SK-N-SH treated with all-trans-retinoic acid at 6 μM for 48 hours (cell line): ENCODE measurements at regions not wholly inside any gene's neighbourhood (a gene's known extent, or its start where the extent isn't known, plus 50 kb on each side); places are given as distances from the start of the nearest gene placed in this dataset.

ENCODE experiments used
- CSRNP3 ChIP-seq: fragments of 250-450 bp; sonication (Bioruptor Pico); IDR thresholded peaks from 2 replicates; pipeline ENCODE4 v1.5.1; 2021; ENCODE audit warnings: mild to moderate bottlenecking, moderate library complexity
- ESRRG ChIP-seq: fragments of 250-450 bp; sonication (Bioruptor Pico); IDR thresholded peaks from 2 replicates; pipeline ENCODE4 v1.6.1; 2021; ENCODE audit warnings: mild to moderate bottlenecking
- GLIS3 ChIP-seq: fragments of 250-450 bp; sonication (Bioruptor Pico); IDR thresholded peaks from 2 replicates; pipeline ENCODE4 v1.5.0; 2020; ENCODE audit warnings: mild to moderate bottlenecking, moderate library complexity
- PATZ1 ChIP-seq: fragments of 250-450 bp; sonication (Bioruptor Pico); IDR thresholded peaks from 2 replicates; pipeline ENCODE4 v1.8.0; 2020; ENCODE audit warnings: mild to moderate bottlenecking, moderate library complexity, borderline replicate concordance
- POU6F1 ChIP-seq: fragments of 250-450 bp; sonication (Bioruptor Pico); IDR thresholded peaks from 2 replicates; pipeline ENCODE4 v1.8.0; 2021; ENCODE audit warnings: low read depth, mild to moderate bottlenecking, moderate library complexity, borderline replicate concordance
- PPARA ChIP-seq: fragments of 250-450 bp; sonication (Bioruptor Pico); IDR thresholded peaks from 2 replicates; pipeline ENCODE4 v1.5.0; 2020; ENCODE audit warnings: mild to moderate bottlenecking, borderline replicate concordance
- RARB ChIP-seq: fragments of 250-450 bp; sonication (Bioruptor Pico); IDR thresholded peaks from 2 replicates; pipeline ENCODE4 v1.8.0; 2021; ENCODE audit warnings: mild to moderate bottlenecking, moderate library complexity
- TCF4 ChIP-seq: fragments of 250-450 bp; sonication (Bioruptor Pico); IDR thresholded peaks from 2 replicates; pipeline ENCODE4 v1.8.0; 2021; ENCODE audit warnings: mild to moderate bottlenecking, moderate library complexity, borderline replicate concordance
- ZC3H10 ChIP-seq: fragments of 250-450 bp; sonication (Bioruptor Pico); IDR thresholded peaks from 2 replicates; pipeline ENCODE4 v1.5.1; 2021; ENCODE audit warnings: mild to moderate bottlenecking, moderate library complexity
- ZFP3 ChIP-seq: fragments of 250-450 bp; sonication (Bioruptor Pico); IDR thresholded peaks from 2 replicates; pipeline ENCODE4 v1.5.0; 2020; ENCODE audit warnings: mild to moderate bottlenecking, moderate library complexity
- ZFP30 ChIP-seq: fragments of 450-650 bp; formaldehyde crosslinking; IDR thresholded peaks from 2 replicates; pipeline ENCODE4 v1.5.0; 2022; ENCODE audit warnings: mild to moderate bottlenecking, moderate library complexity
- ZNF565 ChIP-seq: fragments of 450-650 bp; formaldehyde crosslinking; conservative IDR thresholded peaks from 2 replicates; pipeline ENCODE4 v1.5.0; 2020; ENCODE audit warnings: low read depth, mild to moderate bottlenecking, moderate library complexity
- ZNF70 ChIP-seq: fragments of 450-650 bp; formaldehyde crosslinking; IDR thresholded peaks from 2 replicates; pipeline ENCODE4 v1.5.0; 2020; ENCODE audit warnings: mild to moderate bottlenecking, moderate library complexity

GRCh38 chr5:138635708-138636107, 60.5 kb upstream of the HSPA9 start:
- TF ChIP-seq ZFP3 (CRISPR knock-in tag) (no peak), PPARA (CRISPR knock-in tag) (no peak), TCF4 (CRISPR knock-in tag) (no peak), GLIS3 (CRISPR knock-in tag) (no peak), PATZ1 (CRISPR knock-in tag) (no peak), ZFP30 (CRISPR knock-in tag) (no peak), CSRNP3 (no peak), ZNF70 (CRISPR knock-in tag) (no peak), POU6F1 (CRISPR knock-in tag) (no peak), RARB (CRISPR knock-in tag) (no peak), ZC3H10 (CRISPR knock-in tag) (no peak), ZNF565 (no peak), ESRRG (CRISPR knock-in tag) (no peak)
